B cell (primary cell): ENCODE measurements at regions not wholly inside any gene's neighbourhood (a gene's known extent, or its start where the extent isn't known, plus 50 kb on each side); places are given as distances from the start of the nearest gene placed in this dataset.

ENCODE experiments used
- ATAC-seq: fragments of 200-7000 bp; cut with Tn5 transposase; one replicate; pipeline ENCODE4 v1.10.0; 2021; ENCODE audit warnings: low read depth, mild to moderate bottlenecking, moderate number of reproducible peaks, moderate library complexity
- CTCF ChIA-PET: fragments of 350-600 bp; sonication (Branson Sonifier 250); formaldehyde crosslinking; loops from one replicate; lab custom pipeline; 2021; ENCODE audit warnings: antibody characterized with exemption, inconsistent platforms; lab: Charles Lee
- POLR2A ChIA-PET: fragments of 350-600 bp; sonication (Branson Sonifier 250); formaldehyde crosslinking; loops from one replicate; lab custom pipeline; 2021; ENCODE audit warnings: antibody characterized with exemption; lab: Charles Lee
- DNase-seq: peaks from one replicate; pipeline ENCODE4 v3.0.0; 2013
- H2AFZ ChIP-seq: 2 replicates; pipeline ENCODE4 v1.6.1; 2012; ENCODE audit warnings: mild to moderate bottlenecking, low read depth, low read length; ENCODE audit not compliant: insufficient read depth, poor library complexity, severe bottlenecking
- H3K27ac ChIP-seq, 2 donors: 1 replicate in 1 of 2; 2 replicates in 1 of 2; pipeline ENCODE4 v1.5.1; 2012 to 2013; ENCODE audit warnings: low read length in 2 of 2, mild to moderate bottlenecking in 2 of 2, moderate library complexity in 1 of 2
- H3K27me3 ChIP-seq, 4 experiments: fragments of 200-600 bp in 1 of 4; sonication (generic) in 1 of 4; replicated peaks in 1 of 4; 1 replicate in 2 of 4; 2 replicates in 2 of 4; pipeline versions ENCODE4 v1.6.1 to v1.7.0; 2013 to 2016; ENCODE audit warnings: low read length in 3 of 4, mild to moderate bottlenecking in 2 of 4, mixed read lengths in 1 of 4, moderate library complexity in 1 of 4; ENCODE audit not compliant: insufficient read depth in 4 of 4, control insufficient read depth in 3 of 4; ENCODE audit errors: control extremely low read depth in 1 of 4
- H3K36me3 ChIP-seq, 2 experiments: replicated peaks in 1 of 2; 1 replicate in 1 of 2; 2 replicates in 1 of 2; pipeline versions ENCODE4 v1.6.1 to v1.7.1; 2013; ENCODE audit warnings: low read length in 1 of 2; ENCODE audit not compliant: insufficient read depth in 2 of 2, control insufficient read depth in 1 of 2; ENCODE audit errors: control extremely low read depth in 1 of 2, extremely low read depth in 1 of 2
- H3K4me1 ChIP-seq, 2 donors: fragments of 200-600 bp in 1 of 2; sonication (generic) in 1 of 2; 1 replicate in 1 of 2; 2 replicates in 1 of 2; pipeline versions ENCODE4 v1.5.1 to v1.6.1; 2013 to 2017; ENCODE audit warnings: low read length in 2 of 2; ENCODE audit not compliant: control insufficient read depth in 2 of 2, insufficient read depth in 2 of 2
- H3K4me2 ChIP-seq: replicated peaks from 2 replicates; pipeline ENCODE3; 2012; ENCODE audit warnings: mild to moderate bottlenecking, low read depth, low read length; ENCODE audit not compliant: poor library complexity, severe bottlenecking
- H3K4me3 ChIP-seq, 5 experiments: fragments of 200-600 bp in 1 of 5; sonication (generic) in 1 of 5; 1 replicate in 3 of 5; 2 replicates in 2 of 5; pipeline versions ENCODE4 v1.5.1 to v1.7.0; 2011 to 2016; ENCODE audit warnings: low read length in 4 of 5, mild to moderate bottlenecking in 4 of 5, low read depth in 2 of 5, control low read depth in 1 of 5, moderate library complexity in 1 of 5; ENCODE audit not compliant: insufficient read depth in 1 of 5; ENCODE audit errors: control extremely low read depth in 1 of 5, extremely low read depth in 1 of 5
- H3K79me2 ChIP-seq: fragments of 200-600 bp; sonication (generic); one replicate; pipeline ENCODE4 v1.6.0; 2016; ENCODE audit warnings: low read length; ENCODE audit not compliant: control insufficient read depth, insufficient read depth
- H3K9ac ChIP-seq: fragments of 200-600 bp; sonication (generic); 2 replicates; pipeline ENCODE4 v1.6.1; 2017; ENCODE audit warnings: mild to moderate bottlenecking, low read length, moderate library complexity
- H3K9me3 ChIP-seq, 3 donors: one replicate each; pipeline versions ENCODE4 v1.6.1 to v1.7.1; 2013; ENCODE audit warnings: low read length in 2 of 3; ENCODE audit not compliant: control insufficient read depth in 2 of 3, insufficient read depth in 1 of 3; ENCODE audit errors: control extremely low read depth in 1 of 3
- H4K20me1 ChIP-seq: 2 replicates; pipeline ENCODE4 v1.6.0; 2012; ENCODE audit warnings: mild to moderate bottlenecking, low read length; ENCODE audit not compliant: insufficient read depth, control insufficient read depth, poor library complexity, severe bottlenecking
- H3K27ac Mint-ChIP-seq: one replicate; pipeline ENCODE4 v1.8.0; 2021; ENCODE audit warnings: mixed read lengths
- H3K27me3 Mint-ChIP-seq: one replicate; pipeline ENCODE4 v1.8.0; 2021; ENCODE audit warnings: mixed read lengths
- H3K4me1 Mint-ChIP-seq: one replicate; pipeline ENCODE4 v1.8.0; 2021; ENCODE audit warnings: mixed read lengths
- H3K4me3 Mint-ChIP-seq: one replicate; pipeline ENCODE4 v1.8.0; 2021; ENCODE audit warnings: mixed read lengths
- H3K9me3 Mint-ChIP-seq: one replicate; pipeline ENCODE4 v1.8.0; 2022; ENCODE audit warnings: mixed read lengths; ENCODE audit not compliant: insufficient read depth
- EZH2 ChIP-seq: IDR thresholded peaks from 2 replicates; pipeline ENCODE4 v1.6.1; 2012; ENCODE audit warnings: borderline replicate concordance, low read depth, mild to moderate bottlenecking, moderate library complexity, low read length; ENCODE audit not compliant: insufficient read depth, poor library complexity, severe bottlenecking
- WGBS: methylation state at CpG from one replicate; pipeline ENCODE4 v1.1.5; 2013; ENCODE audit warnings: missing lambda C conversion rate; ENCODE audit not compliant: insufficient coverage; 5-methylcytosine and 5-hydroxymethylcytosine counted together
- intact Hi-C: fragments of 100-400 bp; cut with micrococcal nuclease; formaldehyde crosslinking; loops from one replicate; pipeline ENCODE4 v1.10.0; 2022
- TF ChIP-seq, protein P1 (sequence below): fragments of 200-600 bp; IDR thresholded peaks from one replicate; pipeline ENCODE4 v1.8.0; 2022; ENCODE audit warnings: antibody characterized with exemption, mild to moderate bottlenecking

DNA sequence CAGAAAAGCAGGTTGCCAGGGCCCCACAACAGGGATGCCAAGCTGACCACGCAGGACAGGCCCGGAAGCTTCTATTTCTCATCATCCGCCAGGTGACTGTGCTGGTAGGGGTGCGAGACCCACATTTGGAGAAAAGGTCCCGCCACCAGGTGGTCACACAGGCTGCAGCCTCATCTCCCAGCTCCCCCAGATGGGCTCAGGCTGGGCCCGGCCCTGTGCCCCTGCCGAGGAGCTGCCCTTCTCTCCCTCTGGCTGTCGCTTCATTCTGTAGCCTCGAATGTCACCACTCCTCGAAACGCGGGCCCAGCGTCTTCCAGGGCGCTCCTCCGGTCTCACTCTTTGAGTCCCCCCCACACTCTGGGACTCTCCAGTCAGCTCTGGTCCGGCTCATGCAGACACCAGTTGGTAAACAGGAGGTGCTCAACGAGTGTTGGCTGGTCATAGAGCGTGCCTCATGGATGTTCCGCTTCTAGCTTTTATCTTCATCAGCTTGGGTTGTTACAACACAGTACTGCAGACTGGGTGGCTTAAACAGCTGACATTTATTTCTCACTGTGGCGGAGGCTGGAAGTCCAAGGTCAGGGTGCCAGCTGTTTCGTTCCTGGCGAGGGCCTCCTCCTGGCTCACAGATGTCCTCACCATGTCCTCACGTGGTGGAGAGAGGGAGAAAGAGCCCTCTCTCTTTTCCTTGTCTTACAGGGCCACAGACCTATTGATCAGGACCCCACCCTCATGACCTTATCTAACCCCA is 87.1 kb downstream of the TEX29 start:
- Histone ChIP-seq H3K27ac (no peak overlapping the region), H3K4me2 (no peak overlapping the region), H3K27me3 (peaks cover 0 to 6% (median 0%) of the 10 kb centered on the region in 4 experiments), H4K20me1 (no peaks in the 10 kb centered on the region), H3K36me3 (no peaks in the 10 kb centered on the region), H3K9ac (no peak overlapping the region), H2AFZ (no peak overlapping the region), H3K4me3 (no peak overlapping the region), H3K4me1 (no peaks in the 10 kb centered on the region), H3K9me3 (peaks cover 0 to 4% (median 0%) of the 10 kb centered on the region in 3 donors), H3K79me2 (no peaks in the 10 kb centered on the region)
- H3K4me1 Mint-ChIP-seq: no peaks in the 10 kb centered on the region
- no peak overlapping the region for H3K27ac Mint-ChIP-seq
- no peaks in the 10 kb centered on the region for H3K9me3 Mint-ChIP-seq
- WGBS: 93% methylated on average over 21 of the region's 23 CpGs
- no peaks in the 10 kb centered on the region for H3K27me3 Mint-ChIP-seq
- CTCF ChIA-PET: no interaction called here
- intact Hi-C loops: no loop called here
- ATAC-seq (no peak), DNase-seq (no peak)
- H3K4me3 Mint-ChIP-seq: no peak overlapping the region
- no peak for TF ChIP-seq EZH2
- TF ChIP-seq, protein P1, sequence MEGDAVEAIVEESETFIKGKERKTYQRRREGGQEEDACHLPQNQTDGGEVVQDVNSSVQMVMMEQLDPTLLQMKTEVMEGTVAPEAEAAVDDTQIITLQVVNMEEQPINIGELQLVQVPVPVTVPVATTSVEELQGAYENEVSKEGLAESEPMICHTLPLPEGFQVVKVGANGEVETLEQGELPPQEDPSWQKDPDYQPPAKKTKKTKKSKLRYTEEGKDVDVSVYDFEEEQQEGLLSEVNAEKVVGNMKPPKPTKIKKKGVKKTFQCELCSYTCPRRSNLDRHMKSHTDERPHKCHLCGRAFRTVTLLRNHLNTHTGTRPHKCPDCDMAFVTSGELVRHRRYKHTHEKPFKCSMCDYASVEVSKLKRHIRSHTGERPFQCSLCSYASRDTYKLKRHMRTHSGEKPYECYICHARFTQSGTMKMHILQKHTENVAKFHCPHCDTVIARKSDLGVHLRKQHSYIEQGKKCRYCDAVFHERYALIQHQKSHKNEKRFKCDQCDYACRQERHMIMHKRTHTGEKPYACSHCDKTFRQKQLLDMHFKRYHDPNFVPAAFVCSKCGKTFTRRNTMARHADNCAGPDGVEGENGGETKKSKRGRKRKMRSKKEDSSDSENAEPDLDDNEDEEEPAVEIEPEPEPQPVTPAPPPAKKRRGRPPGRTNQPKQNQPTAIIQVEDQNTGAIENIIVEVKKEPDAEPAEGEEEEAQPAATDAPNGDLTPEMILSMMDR: no peak
- POLR2A ChIA-PET: no interaction called here

DNA sequence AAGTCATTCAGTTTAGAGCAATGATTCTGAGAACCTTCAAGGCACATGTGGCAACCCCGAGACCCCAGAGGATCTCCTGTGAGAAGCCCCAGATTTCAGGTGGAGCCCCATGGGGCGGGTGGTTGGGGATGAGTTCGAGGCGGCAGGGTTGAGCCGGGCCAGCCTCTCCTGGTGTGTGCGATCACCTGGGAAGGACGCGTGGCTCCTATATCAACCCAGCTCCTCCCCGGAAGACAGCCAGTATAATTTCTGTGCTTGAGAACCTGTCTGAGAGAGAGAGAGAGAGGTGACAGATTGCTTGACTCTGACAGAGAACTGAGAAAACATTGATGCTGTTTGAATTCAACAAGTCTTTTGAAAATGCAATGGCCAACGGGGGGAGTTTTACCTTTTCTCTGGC is 89.0 kb downstream of the TEX29 start:
- H2AFZ ChIP-seq: no peak overlapping the region
- H3K4me3 Mint-ChIP-seq: no peak overlapping the region
- H3K27ac ChIP-seq: no peak overlapping the region
- no peak for ATAC-seq
- H3K4me1 ChIP-seq: no peaks in the 10 kb centered on the region
- peaks cover 8% of the 10 kb centered on the region for H3K27me3 Mint-ChIP-seq
- H3K79me2 ChIP-seq: no peaks in the 10 kb centered on the region
- H4K20me1 ChIP-seq: no peaks in the 10 kb centered on the region
- peaks cover 0 to 10% (median 0%) of the 10 kb centered on the region in 4 experiments for H3K27me3 ChIP-seq
- DNase-seq: no peak
- TF ChIP-seq, protein P1: no peak
- TF ChIP-seq EZH2: no peak
- H3K4me3 ChIP-seq: no peak overlapping the region
- H3K27ac Mint-ChIP-seq: no peak overlapping the region
- intact Hi-C loops: no loop called here
- no peaks in the 10 kb centered on the region for H3K9me3 Mint-ChIP-seq
- H3K9me3 ChIP-seq: peaks cover 0 to 4% (median 0%) of the 10 kb centered on the region in 3 donors
- CTCF ChIA-PET: no interaction called here
- H3K4me2 ChIP-seq: no peak overlapping the region
- H3K9ac ChIP-seq: no peak overlapping the region
- WGBS: 90% methylated on average over 3 of the region's 10 CpGs
- POLR2A ChIA-PET: no interaction called here
- no peaks in the 10 kb centered on the region for H3K36me3 ChIP-seq
- H3K4me1 Mint-ChIP-seq: no peaks in the 10 kb centered on the region
